ENCODE measurements at regions not wholly inside any gene's neighbourhood (a gene's known extent, or its start where the extent isn't known, plus 50 kb on each side); places are given as distances from the start of the nearest gene placed in this dataset.
"Not testable (repeated sequence)": the region's sequence is repeated elsewhere in the genome, so short reads cannot be mapped to it uniquely, and the experiment has no call there.

DNA sequence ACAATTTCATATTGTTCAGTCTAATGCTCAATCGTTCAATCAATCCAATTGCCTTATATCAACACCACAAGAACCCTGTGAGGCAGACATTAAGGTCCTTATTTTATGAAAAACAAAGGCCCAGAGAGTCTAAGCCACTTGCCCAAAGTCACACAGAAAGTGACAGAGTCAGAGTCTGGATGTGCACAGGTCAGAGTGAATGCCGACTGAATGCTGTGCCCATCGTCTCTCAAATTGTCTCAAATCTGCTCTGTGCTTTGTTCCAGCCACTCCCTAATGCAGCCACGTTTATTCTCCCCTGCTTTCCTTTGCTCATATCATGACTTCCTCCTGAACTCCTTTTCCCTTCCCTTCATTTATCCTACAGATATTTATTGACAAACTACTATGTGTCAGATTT, 558.3 kb downstream of the MATN1 start:
- DNase-seq, result no peak

GRCh38 chr1:30164693-30165092, 558.7 kb downstream of the MATN1 start:
- DNase-seq, result no peak

DNA sequence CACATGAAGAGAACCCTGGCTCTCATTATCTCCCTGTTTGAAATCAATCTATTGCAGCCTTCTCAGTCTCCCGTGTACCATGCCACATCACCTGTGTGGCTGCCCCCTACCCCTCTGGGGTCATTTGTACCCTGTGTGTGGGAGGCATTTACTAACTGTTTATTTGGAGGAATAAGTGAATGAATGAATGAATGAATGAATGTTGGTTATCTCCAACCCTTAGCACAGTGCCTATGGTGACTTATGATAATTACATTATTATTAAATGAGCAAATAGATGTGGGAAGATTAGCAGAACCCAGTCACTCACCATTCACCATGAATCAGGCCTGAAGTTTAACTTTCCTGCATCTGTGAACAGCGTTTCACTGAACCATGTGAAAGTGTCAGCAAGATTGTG, 560.8 kb downstream of the MATN1 start:
- no peak for DNase-seq

DNA sequence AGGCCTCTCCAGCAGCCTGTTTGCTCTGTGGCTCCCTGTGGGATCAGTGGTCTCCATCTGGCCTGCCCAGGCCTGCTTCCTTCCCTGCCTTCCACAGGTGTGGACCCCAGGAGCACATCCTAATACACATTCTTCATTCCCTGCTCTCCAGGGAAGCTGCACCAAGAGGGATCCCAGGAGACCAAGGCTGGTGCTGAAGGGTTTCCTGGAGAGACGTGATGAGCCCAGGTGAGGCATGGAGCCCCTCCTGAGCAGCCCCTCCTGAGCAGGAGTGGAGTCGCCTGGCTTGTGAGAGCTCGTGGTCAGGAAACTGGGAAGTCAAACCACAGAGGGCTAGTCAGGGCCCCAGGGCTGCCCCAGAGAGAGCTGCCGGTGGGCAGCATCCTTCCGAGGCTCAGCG, 561.4 kb downstream of the MATN1 start:
- DNase-seq, result no peak

- DNase-seq, result no peak
These were observed 562.2 kb downstream of the MATN1 start for GRCh38 chr1:30160999-30161689.

DNA sequence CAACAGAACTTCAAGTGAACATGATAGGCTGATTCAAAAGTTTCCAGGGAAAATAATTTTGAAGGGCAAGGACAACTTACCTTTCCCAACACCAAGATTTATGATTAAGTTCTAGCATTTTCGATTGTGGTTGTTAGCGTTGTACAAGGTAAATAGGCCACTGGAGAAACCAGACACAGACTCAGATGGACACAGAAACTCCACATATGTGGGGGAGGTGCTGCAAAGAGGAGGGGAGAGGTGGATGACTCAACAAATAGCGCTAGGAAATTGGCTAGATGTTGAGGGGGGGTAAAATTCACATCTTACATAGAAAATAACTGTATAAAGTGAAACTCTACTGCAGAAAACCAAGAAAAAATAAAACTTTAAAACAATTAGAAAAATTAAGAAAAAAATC, 564.4 kb downstream of the MATN1 start:
- DNase-seq, result no peak

- DNase-seq, result not testable (repeated sequence)
These were observed 567.7 kb downstream of the MATN1 start for GRCh38 chr1:30155698-30156097.

- DNase-seq, result not testable (repeated sequence)
These were observed 568.1 kb downstream of the MATN1 start for GRCh38 chr1:30155253-30155652.

GRCh38 chr1:30153743-30154449, 569.5 kb downstream of the MATN1 start:
- DNase-seq, result no peak

- DNase-seq, result no peak
These were observed 571.6 kb downstream of the MATN1 start for GRCh38 chr1:30151826-30152225.

DNA sequence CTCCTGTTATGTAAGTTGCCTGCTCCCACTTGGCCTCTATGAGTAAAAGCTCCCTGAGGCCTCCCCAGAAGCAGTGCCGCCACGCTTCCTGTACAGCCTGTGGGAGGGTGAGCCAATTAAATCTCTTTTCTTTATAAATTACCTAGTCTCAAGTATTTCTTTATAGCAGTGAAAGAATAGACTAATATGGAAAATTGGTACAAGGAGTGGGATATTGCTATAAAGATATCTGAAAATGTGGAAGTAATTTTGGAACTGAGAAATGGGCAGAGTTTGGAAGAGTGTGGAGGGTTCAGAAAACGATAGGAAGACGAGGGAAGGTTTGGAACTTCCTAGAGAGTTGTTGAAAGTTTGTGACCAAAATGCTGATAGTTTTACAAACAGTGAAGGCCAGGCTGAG, 572.3 kb downstream of the MATN1 start:
- DNase-seq, result no peak

GRCh38 chr1:30149226-30149625, 574.2 kb downstream of the MATN1 start:
- no peak for DNase-seq

GRCh38 chr1:30148676-30149075, 574.7 kb downstream of the MATN1 start:
- DNase-seq, result no peak

- no peak for DNase-seq
These were observed 576.2 kb downstream of the MATN1 start for GRCh38 chr1:30147188-30147587.

DNA sequence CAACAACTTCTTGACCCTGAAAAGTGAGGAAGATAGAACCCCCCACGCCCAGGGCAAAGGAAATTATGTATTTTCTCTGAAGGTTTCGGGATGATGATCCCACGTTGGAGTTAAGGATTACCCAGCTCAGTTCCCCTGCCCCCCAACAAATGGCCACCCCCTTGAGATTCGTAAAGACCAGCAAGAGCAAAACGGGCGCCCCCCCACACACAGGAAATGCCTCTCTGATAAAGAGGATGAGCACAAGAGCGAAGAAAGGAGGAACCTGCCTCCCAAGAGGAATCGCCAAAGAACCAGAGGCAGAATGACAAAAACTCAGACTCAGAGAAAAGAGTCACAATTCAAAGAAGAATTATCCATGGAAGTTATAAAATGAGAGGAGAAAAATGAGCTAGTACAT, 576.9 kb downstream of the MATN1 start:
- DNase-seq, result no peak

GRCh38 chr1:30145723-30146303, 577.6 kb downstream of the MATN1 start:
- no peak for DNase-seq

- DNase-seq, result no peak
These were observed 578.6 kb downstream of the MATN1 start for GRCh38 chr1:30144831-30145230.

- no peak for DNase-seq
These were observed 579.9 kb downstream of the MATN1 start for GRCh38 chr1:30143517-30143916.

DNA sequence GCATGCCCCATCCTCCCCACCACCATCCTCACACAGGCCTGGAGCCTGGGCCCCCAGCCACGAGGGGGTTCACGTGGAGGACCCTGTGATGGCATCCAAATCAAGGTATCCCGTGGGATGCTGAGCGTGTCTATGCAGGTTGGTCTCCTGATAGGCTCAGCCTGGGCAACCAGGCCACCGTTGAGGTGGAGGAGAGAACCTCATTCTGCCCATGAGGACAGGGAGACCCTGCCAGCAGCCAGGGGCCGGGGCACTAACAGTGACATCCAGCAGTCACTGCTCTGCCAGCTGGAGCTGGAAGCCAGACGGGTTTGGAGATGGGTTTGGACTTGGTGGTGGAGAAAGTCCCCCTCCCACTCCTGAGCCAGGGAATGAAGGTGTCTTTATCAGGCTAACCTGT, 582.8 kb downstream of the MATN1 start:
- DNase-seq, result no peak

DNA sequence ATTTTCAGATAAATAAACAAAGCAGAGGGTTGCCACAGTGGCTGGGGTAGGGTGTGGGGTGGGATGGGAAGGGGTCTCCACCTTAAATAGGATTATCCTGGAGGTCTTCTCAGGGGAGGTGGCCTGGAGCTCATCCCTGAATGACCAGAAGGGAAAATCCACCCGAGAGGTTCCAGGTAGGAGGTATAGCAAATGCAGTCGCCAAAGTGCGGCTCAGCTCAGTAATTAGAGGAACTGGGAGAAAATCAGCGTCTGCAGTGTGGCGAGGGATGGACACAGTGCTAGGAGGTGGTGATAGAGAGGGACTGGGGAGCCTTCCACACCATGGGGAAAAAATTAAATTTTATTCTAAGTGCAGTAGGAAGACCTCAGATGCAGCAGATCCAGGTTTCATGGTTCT, 584.5 kb downstream of the MATN1 start:
- DNase-seq, result no peak

DNA sequence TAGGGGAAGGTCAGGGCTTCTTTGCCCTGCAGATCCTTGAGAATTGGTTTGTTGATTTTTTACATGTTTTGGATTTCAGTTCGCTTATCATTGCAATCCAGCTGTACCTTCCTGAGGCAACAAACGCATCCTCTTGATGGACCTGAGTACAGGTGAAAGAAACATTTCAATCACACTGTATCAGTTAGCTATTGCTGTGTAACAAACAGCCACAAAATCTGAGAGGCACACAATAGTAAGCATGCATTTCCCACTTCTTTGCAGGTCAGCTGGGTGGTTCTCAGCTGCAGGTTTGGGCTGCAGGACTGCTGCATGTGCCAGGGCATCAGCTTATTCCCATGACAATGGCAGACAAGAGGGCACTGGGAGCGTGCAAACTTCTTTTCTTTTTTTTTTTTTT, 586.4 kb downstream of the MATN1 start:
- DNase-seq, result no peak

DNA sequence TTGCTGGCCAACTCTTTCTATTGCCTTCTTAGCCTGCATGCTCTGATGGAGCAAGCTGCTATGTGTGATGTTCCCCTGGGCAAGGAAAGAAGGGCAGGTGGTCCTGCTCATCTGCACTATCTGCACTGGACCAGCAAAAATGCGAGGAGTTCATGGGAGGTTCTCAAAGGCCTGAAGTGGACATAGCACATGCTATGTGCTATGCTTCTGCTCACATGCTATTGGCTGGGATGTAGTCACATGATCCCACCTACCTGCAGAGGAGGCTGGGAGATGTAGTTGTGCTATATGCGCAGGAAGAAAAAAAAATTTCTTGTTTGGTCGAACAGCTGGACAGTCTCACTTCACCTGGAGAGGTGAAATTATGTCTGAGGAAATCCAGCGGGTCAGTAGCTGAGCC, 587.7 kb downstream of the MATN1 start:
- no peak for DNase-seq

GRCh38 chr1:30134466-30135217, 588.7 kb downstream of the MATN1 start:
- DNase-seq, result no peak

All from activated CD8-positive, alpha-beta memory T cell treated with anti-CD3 and anti-CD28 coated beads, Interleukin-2, amount 50 U/mL, for 48 hours (primary cell).